ENCODE measurements at regions not wholly inside any gene's neighbourhood (a gene's known extent, or its start where the extent isn't known, plus 50 kb on each side); places are given as distances from the start of the nearest gene placed in this dataset.
"Not testable (repeated sequence)": the region's sequence is repeated elsewhere in the genome, so short reads cannot be mapped to it uniquely, and the experiment has no call there.

DNA sequence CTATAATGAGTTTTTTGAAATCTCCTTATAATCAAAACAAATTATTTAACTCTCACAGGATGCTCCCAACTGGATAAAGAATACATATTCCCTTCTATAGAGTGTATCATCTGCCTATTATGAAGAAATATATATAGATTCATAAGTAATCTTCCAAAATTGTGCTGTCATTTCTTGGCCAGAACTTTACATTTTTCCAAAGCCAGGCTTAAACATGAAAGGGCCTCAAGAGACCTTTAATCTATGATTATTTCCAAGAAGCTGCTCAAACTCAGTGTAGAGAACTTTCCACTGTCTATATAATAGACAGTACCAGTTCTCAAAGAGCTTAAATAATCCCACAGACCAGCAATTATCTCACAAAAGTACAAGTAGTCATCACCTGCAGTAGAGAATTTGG is 211.0 kb downstream of the AKAIN1 start:
- TF ChIP-seq GATA1 (IDR thresholded peaks at IDR 0.05; ENCODE audit: low read depth, low read length): no peak
- no peak for TF ChIP-seq POLR2A (IDR thresholded peaks at IDR 0.05; ENCODE audit: low read length)
- no peak for DNase-seq

DNA sequence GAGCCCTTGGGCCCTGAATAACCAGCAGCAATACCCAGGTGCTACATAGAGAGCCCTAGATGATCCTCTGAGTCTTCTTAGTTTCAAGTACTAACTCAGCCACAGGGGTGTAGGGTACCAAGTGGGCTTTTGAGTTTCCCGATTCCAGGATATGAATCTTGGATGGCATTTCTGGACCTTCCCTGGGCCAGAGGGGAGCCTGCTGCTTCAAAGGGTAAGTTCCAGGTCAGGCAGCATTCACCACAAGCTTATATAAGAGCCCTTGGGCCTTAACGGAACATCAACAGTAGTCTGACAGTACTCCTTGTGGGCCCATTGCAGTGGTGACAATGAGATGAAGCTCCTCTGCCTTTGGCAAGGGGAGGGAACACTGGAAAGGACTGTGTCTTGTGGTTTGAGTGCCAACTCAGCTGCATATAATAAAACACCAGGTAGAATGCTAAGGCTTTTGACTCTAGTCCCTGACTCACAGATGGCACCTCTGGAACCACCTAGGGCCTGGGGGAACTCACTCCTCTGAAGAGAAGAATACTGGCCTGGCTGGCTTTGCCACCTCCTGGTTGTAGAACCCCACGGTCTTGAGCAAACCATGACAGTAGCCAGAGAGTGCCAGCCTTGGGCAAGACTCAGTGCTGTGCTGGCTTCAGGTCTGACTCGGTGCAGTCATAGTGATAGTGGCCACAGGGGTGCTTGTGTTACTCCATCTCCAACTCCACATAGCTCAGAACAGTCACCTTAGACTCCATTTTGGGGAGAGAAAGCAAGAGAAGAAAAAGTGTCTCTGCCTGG is 235.7 kb downstream of the AKAIN1 start:
- no peak for DNase-seq
- TF ChIP-seq GATA1 (IDR thresholded peaks at IDR 0.05; ENCODE audit: low read depth, low read length) (no peak), POLR2A (IDR thresholded peaks at IDR 0.05; ENCODE audit: low read length) (no peak)

DNA sequence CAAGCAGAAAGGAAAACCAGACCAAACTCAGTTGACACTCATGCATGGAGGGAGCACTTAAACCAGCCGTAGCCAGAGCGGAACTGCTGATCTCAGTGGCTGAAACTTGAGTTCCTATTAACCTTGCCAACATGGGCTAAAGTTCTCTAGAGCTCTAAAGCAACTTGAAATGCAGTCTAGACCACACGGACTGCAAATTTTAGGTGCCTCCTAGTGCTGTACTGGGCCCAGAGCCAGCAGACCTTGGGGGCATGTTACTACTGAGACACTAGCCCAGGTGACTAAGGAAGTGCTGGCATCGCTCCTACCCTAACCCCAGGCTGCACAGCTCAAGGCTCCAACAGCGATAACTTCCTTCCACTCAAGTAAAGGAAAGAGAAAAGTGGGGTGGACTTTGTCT is 236.5 kb downstream of the AKAIN1 start:
- DNase-seq: no peak
- no peak for TF ChIP-seq POLR2A (IDR thresholded peaks at IDR 0.05; ENCODE audit: low read length)
- no peak for TF ChIP-seq GATA1 (IDR thresholded peaks at IDR 0.05; ENCODE audit: low read depth, low read length)

DNA sequence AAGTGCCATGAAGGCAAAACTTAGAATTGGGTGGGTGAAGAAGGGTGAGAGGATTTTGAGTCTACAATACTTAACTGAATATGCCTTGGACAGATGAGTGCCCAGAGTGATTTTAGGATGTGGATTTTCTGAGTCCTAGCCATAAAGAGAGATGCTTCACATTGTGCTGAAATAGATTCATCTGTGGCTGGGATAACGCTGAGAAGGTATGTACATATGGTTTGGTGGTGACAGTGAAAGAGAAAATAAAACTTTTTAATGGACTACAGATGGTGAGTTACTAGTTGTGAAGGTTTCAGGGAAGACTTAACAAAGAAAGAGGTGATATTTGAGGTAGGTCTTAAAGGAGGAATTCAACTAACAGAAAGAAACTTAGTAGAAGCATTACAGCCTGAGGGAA is 265.8 kb downstream of the AKAIN1 start:
- no peak for DNase-seq
- TF ChIP-seq GATA1 (IDR thresholded peaks at IDR 0.05; ENCODE audit: low read depth, low read length): no peak
- TF ChIP-seq POLR2A (IDR thresholded peaks at IDR 0.05; ENCODE audit: low read length): no peak

DNA sequence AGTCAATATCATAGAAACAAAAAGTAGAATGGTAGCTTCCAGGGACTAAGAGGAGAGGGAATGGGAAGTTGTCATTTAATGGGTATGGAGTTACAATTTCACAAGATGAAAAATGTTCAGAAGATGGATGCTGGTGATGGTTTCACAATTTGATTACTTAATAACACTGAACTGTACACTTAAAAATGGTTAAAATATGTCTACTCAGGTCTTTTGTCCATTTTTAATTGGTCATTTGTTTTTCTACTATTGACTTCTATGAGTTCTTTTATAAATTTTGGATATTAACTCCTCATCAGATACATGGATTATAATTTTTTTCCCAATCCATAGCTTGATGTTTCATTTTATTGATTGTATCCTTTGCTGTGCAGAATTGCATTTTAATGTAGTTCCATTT is 275.5 kb downstream of the AKAIN1 start:
- no peak for DNase-seq
- no peak for TF ChIP-seq POLR2A (IDR thresholded peaks at IDR 0.05; ENCODE audit: low read length)
- no peak for TF ChIP-seq GATA1 (IDR thresholded peaks at IDR 0.05; ENCODE audit: low read depth, low read length)

DNA sequence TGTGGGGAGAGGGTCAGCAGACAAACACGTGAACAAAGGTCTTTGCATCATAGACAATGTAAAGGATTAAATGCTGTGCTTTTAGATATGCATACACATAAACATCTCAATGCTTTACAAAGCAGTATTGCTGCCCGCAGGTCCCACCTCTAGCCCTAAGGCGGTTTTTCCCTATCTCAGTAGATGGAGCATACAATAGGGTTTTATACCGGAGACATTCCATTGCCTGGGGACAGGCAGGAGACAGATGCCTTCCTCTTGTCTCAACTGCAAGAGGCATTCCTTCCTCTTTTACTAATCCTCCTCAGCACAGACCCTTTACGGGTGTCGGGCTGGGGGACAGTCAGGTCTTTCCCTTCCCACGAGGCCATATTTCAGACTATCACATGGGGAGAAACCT is 279.5 kb downstream of the AKAIN1 start:
- not testable (repeated sequence) for DNase-seq

DNA sequence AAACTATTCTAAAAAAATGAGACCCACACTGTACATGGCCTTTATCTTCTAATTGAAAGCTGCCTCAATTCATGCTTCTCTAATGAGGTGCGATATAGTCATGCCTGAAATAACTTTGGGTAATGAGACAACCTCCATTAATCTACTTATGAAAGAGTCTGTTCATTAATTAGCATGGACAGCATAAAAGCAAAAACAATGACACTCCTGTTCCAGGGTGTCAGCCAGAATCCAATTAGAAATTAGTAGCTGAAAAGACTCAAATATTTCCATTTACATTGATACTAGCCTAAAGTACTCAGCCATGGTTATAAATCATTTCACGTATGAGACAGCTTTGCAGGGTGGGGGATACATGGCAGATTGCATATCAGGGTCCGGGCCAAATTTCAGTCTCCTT is 288.7 kb downstream of the AKAIN1 start:
- TF ChIP-seq POLR2A (IDR thresholded peaks at IDR 0.05; ENCODE audit: low read length) (no peak), GATA1 (IDR thresholded peaks at IDR 0.05; ENCODE audit: low read depth, low read length) (no peak)
- no peak for DNase-seq

DNA sequence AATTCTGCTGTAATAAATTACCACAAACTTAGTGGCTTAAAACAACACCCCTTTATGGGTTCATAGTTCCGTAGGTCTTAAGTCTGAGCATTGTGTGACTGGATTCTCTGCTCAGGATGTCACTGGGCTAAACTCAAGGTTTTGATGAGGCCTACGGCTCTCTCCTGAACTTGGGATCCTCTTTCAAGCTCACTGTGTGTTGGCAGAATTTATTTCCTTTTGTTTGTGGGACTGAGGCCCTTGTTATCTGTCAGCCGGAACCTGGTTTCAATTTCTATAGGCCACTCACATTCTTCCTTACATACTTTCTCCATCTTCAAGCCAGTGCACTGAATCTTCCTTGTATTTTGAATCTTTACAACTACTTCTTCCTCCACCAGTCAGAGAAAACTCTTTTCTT is 290.2 kb downstream of the AKAIN1 start:
- TF ChIP-seq POLR2A (IDR thresholded peaks at IDR 0.05; ENCODE audit: low read length): no peak
- no peak for TF ChIP-seq GATA1 (IDR thresholded peaks at IDR 0.05; ENCODE audit: low read depth, low read length)
- DNase-seq: no peak

DNA sequence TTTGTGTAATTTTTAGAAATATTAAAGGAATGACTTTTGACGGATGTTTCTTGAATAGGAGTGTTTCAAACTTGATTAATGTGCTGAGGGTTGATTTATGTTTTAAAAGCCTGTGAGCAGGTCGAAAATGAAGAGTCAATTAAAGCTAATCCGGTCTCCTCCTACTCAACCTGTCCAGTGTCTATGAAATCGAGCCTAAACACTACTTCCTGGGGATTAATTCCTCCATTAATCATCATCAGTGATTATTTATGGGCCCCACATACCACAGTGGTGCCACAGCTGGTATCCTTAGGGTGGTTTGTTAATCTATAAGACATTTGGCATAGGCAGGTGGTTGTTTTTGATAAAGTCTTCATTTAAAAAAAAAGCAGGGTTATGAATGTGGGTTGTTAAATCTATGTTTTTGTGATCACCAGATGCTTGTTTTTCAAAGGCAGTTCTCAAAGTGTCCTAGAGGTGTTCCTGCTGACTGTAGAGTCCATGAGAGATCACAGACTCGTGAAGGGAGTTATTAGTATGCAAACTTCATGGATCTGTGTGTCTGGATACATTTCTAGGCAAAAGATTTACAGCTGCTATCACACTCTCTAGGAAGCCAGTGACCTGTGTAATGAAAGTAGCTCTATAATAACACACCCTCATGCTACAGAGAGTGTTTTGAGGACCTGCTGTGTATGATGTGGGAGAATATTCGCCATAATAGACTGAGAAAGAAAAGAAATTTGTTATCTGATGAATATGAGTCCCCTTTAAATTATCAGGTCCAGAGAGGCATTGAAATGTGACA is 308.6 kb downstream of the AKAIN1 start:
- DNase-seq: no peak
- TF ChIP-seq POLR2A (IDR thresholded peaks at IDR 0.05; ENCODE audit: low read length) (no peak), GATA1 (IDR thresholded peaks at IDR 0.05; ENCODE audit: low read depth, low read length) (no peak)

DNA sequence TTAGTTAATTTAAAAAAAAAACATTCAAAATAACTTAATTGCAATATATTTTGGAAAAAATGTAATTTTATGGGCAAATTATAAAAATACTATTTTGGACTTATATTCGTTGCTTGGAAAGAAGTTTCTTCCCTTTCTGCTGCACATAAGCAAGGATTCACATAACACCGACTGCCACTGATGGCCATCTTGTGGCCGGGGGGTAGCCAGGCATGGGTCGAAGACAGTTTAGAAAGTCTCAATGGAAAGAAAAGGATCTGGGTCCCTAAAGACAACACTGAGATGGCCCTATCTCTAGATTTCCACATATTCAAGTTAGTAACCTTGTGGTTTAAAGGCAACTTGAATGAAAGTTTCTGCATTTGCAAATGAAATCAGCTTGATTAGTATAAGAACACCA is 318.6 kb downstream of the AKAIN1 start:
- TF ChIP-seq GATA1 (IDR thresholded peaks at IDR 0.05; ENCODE audit: low read depth, low read length) (no peak), POLR2A (IDR thresholded peaks at IDR 0.05; ENCODE audit: low read length) (no peak)
- no peak for DNase-seq

DNA sequence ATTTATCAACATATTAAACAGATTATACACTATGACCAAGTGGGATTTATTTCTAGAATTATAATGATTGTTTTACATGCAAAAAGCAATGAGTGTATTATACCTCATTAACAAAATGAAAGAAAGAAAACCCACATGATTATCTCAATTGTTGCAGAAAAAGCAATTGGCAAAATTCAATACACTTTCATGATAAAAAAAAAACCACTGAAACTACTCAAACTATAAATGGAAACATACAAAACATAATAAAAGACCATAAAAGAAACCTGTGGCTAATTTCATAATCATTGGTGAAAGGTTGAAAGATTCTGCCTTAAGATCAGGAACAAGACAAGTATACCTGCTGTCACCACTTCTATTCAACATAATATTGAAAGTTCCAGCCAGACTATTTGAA is 325.9 kb downstream of the AKAIN1 start:
- DNase-seq: no peak
- TF ChIP-seq POLR2A (IDR thresholded peaks at IDR 0.05; ENCODE audit: low read length): no peak
- TF ChIP-seq GATA1 (IDR thresholded peaks at IDR 0.05; ENCODE audit: low read depth, low read length): no peak

DNA sequence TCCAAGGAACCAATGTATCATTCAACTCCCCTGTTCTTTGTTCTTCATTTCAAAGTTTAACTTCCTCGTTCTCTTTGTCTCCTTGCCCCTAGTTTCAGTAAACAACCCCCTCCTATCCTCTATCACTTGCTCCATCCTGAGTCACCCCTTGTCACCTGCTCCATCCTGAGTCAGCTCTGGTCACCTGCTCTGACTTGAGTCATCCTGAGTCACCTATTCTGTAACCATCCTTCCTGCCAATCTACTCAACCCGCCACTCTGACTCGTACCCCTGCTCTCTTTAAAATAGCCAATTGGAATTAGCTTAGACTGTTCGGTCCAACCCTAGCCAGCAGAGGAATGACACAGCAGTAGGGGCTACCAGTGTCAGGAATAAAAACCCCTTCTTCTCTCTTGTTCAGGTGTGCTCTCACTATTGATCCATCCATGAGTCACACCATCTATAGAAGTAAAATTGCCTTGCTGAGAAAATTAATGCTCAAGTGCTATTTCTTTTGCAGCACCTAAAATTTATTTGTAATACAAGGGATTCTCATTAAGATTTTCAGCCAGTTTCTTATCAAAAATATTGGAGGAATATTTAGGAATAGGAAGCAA is 326.8 kb downstream of the AKAIN1 start:
- no peak for DNase-seq
- TF ChIP-seq GATA1 (IDR thresholded peaks at IDR 0.05; ENCODE audit: low read depth, low read length) (no peak), POLR2A (IDR thresholded peaks at IDR 0.05; ENCODE audit: low read length) (no peak)

DNA sequence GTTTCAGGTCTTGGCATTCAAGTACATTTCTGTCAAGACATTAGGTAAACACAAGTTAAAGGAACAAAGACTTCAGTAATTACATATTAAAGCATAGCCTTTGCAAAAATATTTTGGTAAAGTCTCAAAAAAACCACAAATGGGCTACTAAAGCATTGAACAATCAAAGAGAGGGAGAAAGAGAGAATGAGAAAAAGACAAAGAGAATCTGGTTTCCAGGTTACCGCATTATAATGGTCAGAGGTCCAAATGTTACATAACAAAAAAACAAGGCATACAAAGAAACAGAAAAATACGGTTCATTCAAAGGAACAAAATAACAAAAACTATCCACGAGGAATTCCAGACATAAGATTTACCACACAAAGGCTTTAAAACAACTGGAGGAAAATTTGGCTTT is 327.9 kb downstream of the AKAIN1 start:
- no peak for TF ChIP-seq POLR2A (IDR thresholded peaks at IDR 0.05; ENCODE audit: low read length)
- TF ChIP-seq GATA1 (IDR thresholded peaks at IDR 0.05; ENCODE audit: low read depth, low read length): no peak
- no peak for DNase-seq

DNA sequence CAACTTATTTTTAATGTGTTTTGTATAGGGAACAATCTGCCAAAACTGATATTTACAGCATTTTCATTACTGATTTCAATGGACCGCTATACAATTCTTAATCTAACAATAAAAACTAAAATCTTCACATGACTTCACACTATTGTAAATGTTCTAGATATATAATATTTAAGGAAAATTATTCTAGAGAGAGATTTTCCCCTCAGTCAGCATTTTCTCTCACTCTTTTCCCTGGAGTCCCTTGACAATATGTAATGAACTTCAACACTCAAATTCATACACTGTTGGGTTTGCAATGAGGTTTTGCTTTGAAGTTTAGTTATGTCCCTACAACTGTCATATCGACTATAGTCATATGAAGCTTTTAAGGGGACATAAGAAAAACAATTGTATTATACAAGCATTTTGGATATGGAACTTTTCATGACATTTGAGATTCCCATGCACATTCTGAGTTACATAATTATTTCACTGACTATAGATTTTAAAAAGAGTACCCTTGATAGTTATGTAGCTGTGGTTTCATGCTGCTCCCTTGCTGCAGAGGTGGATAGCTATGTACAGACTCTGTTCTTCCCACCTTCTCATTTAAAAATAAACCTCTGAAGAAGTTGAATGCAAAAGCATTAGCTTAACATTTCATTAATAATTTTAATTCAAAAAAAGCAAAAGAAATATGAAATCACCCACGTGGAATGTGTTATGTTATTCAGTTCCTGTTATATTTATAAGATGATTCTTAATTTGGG is 338.5 kb downstream of the AKAIN1 start:
- DNase-seq: no peak
- no peak for TF ChIP-seq POLR2A (IDR thresholded peaks at IDR 0.05; ENCODE audit: low read length)
- no peak for TF ChIP-seq GATA1 (IDR thresholded peaks at IDR 0.05; ENCODE audit: low read depth, low read length)

Data from erythroblast (primary cell).